ENCODE measurements at regions not wholly inside any gene's neighbourhood (a gene's known extent, or its start where the extent isn't known, plus 50 kb on each side); places are given as distances from the start of the nearest gene placed in this dataset.

GRCh38 chr3:87175732-87176131 lies 51.4 kb upstream of the CHMP2B start:
- no peak overlapping the region for H3K4me3 ChIP-seq (ENCODE audit: low read depth, low read length)
- TF ChIP-seq CTCF (IDR thresholded peaks at IDR 0.05; ENCODE audit: low read depth, low read length) = no peak

GRCh38 chr3:87173776-87174175 lies 53.3 kb upstream of the CHMP2B start:
- no peak for TF ChIP-seq CTCF (IDR thresholded peaks at IDR 0.05; ENCODE audit: low read depth, low read length)

GRCh38 chr3:87173071-87173470 lies 54.0 kb upstream of the CHMP2B start:
- TF ChIP-seq CTCF (IDR thresholded peaks at IDR 0.05; ENCODE audit: low read depth, low read length) = no peak
- no peak overlapping the region for H3K4me3 ChIP-seq (ENCODE audit: low read depth, low read length)

More at GRCh38 chr3:87173776-87174175, 53.3 kb upstream of the CHMP2B start:
- H3K4me3 ChIP-seq (ENCODE audit: low read depth, low read length) = no peak overlapping the region

GRCh38 chr3:87167628-87168456 lies 59.3 kb upstream of the CHMP2B start:
- TF ChIP-seq CTCF (IDR thresholded peaks at IDR 0.05; ENCODE audit: low read depth, low read length) = 0 out of 2 replicates have a peak, but pooled peaks have one; percentile 9

GRCh38 chr3:87164245-87164644 lies 62.9 kb upstream of the CHMP2B start:
- no peak for TF ChIP-seq CTCF (IDR thresholded peaks at IDR 0.05; ENCODE audit: low read depth, low read length)
- no peak overlapping the region for H3K4me3 ChIP-seq (ENCODE audit: low read depth, low read length)

More at GRCh38 chr3:87167628-87168456, 59.3 kb upstream of the CHMP2B start:
- H3K4me3 ChIP-seq (ENCODE audit: low read depth, low read length) = peak overlapping the region; percentile 30

- H3K4me3 ChIP-seq (ENCODE audit: low read depth, low read length) = no peak overlapping the region
- TF ChIP-seq CTCF (IDR thresholded peaks at IDR 0.05; ENCODE audit: low read depth, low read length) = no peak
These were observed 65.3 kb upstream of the CHMP2B start for GRCh38 chr3:87161851-87162250.

- no peak for TF ChIP-seq CTCF (IDR thresholded peaks at IDR 0.05; ENCODE audit: low read depth, low read length)
- no peak overlapping the region for H3K4me3 ChIP-seq (ENCODE audit: low read depth, low read length)
These were observed 65.7 kb upstream of the CHMP2B start for GRCh38 chr3:87161417-87161816.
